ENCODE measurements at regions not wholly inside any gene's neighbourhood (a gene's known extent, or its start where the extent isn't known, plus 50 kb on each side); places are given as distances from the start of the nearest gene placed in this dataset.

DNA sequence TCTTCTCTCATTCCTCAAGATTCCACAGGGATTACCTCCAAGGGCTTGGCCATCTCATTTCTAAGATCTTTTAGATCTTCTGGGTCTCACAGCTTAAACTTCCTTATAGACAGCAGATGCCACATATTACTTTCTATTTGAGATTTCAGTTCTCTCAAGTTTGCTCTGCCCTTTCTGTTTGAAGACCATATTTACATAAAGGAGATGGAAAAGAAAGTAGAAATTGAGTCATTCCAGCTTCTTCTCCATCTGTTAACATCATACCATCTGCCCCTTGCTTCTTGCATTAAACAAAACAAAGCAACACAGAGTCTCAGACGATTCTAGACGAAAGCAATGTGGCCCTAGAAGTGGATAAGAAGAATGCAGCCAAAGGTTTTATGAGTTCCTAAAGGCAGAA, 203.4 kb downstream of the TTLL2 start:
- TF ChIP-seq HOXA7 (CRISPR knock-in tag; IDR thresholded peaks at IDR 0.05) (no peak), TP53 (CRISPR knock-in tag; IDR thresholded peaks at IDR 0.05) (no peak), RAD21 (conservative IDR thresholded peaks at IDR 0.05 in 1 of 2, IDR thresholded peaks at IDR 0.05 in 1 of 2) (no peak), ZNF302 (CRISPR knock-in tag; IDR thresholded peaks at IDR 0.05) (no peak), ZFP36 (IDR thresholded peaks at IDR 0.05; ENCODE audit: borderline replicate concordance, partially characterized antibody) (no peak), HDAC2 (IDR thresholded peaks at IDR 0.05) (no peak), RFX5 (IDR thresholded peaks at IDR 0.05) (no peak), HOXB13 (CRISPR knock-in tag; IDR thresholded peaks at IDR 0.05; ENCODE audit: low read depth) (no peak)
- TF ChIP-seq, protein P1, sequence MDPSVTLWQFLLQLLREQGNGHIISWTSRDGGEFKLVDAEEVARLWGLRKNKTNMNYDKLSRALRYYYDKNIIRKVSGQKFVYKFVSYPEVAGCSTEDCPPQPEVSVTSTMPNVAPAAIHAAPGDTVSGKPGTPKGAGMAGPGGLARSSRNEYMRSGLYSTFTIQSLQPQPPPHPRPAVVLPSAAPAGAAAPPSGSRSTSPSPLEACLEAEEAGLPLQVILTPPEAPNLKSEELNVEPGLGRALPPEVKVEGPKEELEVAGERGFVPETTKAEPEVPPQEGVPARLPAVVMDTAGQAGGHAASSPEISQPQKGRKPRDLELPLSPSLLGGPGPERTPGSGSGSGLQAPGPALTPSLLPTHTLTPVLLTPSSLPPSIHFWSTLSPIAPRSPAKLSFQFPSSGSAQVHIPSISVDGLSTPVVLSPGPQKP (IDR thresholded peaks at IDR 0.05; ENCODE audit: low read depth, low read length), result no peak
- TF ChIP-seq, protein P2, sequence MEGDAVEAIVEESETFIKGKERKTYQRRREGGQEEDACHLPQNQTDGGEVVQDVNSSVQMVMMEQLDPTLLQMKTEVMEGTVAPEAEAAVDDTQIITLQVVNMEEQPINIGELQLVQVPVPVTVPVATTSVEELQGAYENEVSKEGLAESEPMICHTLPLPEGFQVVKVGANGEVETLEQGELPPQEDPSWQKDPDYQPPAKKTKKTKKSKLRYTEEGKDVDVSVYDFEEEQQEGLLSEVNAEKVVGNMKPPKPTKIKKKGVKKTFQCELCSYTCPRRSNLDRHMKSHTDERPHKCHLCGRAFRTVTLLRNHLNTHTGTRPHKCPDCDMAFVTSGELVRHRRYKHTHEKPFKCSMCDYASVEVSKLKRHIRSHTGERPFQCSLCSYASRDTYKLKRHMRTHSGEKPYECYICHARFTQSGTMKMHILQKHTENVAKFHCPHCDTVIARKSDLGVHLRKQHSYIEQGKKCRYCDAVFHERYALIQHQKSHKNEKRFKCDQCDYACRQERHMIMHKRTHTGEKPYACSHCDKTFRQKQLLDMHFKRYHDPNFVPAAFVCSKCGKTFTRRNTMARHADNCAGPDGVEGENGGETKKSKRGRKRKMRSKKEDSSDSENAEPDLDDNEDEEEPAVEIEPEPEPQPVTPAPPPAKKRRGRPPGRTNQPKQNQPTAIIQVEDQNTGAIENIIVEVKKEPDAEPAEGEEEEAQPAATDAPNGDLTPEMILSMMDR (IDR thresholded peaks at IDR 0.05), result no peak
- TF ChIP-seq, protein P3, sequence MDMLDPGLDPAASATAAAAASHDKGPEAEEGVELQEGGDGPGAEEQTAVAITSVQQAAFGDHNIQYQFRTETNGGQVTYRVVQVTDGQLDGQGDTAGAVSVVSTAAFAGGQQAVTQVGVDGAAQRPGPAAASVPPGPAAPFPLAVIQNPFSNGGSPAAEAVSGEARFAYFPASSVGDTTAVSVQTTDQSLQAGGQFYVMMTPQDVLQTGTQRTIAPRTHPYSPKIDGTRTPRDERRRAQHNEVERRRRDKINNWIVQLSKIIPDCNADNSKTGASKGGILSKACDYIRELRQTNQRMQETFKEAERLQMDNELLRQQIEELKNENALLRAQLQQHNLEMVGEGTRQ (IDR thresholded peaks at IDR 0.05), result no peak
- TF ChIP-seq, protein P4, sequence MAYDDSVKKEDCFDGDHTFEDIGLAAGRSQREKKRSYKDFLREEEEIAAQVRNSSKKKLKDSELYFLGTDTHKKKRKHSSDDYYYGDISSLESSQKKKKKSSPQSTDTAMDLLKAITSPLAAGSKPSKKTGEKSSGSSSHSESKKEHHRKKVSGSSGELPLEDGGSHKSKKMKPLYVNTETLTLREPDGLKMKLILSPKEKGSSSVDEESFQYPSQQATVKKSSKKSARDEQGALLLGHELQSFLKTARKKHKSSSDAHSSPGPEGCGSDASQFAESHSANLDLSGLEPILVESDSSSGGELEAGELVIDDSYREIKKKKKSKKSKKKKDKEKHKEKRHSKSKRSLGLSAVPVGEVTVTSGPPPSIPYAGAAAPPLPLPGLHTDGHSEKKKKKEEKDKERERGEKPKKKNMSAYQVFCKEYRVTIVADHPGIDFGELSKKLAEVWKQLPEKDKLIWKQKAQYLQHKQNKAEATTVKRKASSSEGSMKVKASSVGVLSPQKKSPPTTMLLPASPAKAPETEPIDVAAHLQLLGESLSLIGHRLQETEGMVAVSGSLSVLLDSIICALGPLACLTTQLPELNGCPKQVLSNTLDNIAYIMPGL (CRISPR knock-in tag; IDR thresholded peaks at IDR 0.05; ENCODE audit: borderline replicate concordance), result no peak
- TF ChIP-seq, protein P5, sequence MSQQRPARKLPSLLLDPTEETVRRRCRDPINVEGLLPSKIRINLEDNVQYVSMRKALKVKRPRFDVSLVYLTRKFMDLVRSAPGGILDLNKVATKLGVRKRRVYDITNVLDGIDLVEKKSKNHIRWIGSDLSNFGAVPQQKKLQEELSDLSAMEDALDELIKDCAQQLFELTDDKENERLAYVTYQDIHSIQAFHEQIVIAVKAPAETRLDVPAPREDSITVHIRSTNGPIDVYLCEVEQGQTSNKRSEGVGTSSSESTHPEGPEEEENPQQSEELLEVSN (IDR thresholded peaks at IDR 0.05; ENCODE audit: borderline replicate concordance, low read depth), result no peak
- TF ChIP-seq, protein P6, sequence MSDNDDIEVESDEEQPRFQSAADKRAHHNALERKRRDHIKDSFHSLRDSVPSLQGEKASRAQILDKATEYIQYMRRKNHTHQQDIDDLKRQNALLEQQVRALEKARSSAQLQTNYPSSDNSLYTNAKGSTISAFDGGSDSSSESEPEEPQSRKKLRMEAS (IDR thresholded peaks at IDR 0.05), result no peak
- FAIRE-seq, result no peak
- ATAC-seq, result no peak
- 6% methylated on average over 2 of the region's 2 CpGs for WGBS (ENCODE audit: missing lambda C conversion rate)
- Histone ChIP-seq H3K4me2 (no peak overlapping the region), H3K9me3 (no peaks in the 10 kb centered on the region), H3K4me3 (no peak overlapping the region), H3K4me1 (no peaks in the 10 kb centered on the region), H3K27ac (no peak overlapping the region)
- POLR2A ChIA-PET, result no interaction called here
- CTCF ChIA-PET, result no interaction called here
- no peak for DNase-seq (ENCODE audit: low read depth in 1 of 2, low spot score in 1 of 2)

DNA sequence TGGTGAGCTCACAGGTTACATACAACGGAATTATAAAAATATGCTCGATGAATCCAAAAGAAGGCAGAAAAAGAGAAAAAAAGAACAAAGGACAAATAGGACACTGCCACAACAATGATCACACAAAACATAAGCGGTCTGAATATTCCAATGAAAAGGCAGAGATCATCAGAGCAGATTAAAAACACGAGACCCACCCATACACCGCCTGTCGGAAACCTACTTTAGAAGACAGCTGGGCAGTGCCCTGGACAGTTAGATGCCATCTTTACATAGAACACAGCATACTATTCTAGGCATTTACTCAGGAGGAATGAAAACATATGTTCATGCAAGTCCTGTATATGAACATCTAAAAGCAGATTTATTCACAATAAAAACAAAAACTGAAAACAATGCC, 204.1 kb downstream of the TTLL2 start:
- no peak for DNase-seq (ENCODE audit: low read depth in 1 of 2, low spot score in 1 of 2)
- TF ChIP-seq, protein P7, sequence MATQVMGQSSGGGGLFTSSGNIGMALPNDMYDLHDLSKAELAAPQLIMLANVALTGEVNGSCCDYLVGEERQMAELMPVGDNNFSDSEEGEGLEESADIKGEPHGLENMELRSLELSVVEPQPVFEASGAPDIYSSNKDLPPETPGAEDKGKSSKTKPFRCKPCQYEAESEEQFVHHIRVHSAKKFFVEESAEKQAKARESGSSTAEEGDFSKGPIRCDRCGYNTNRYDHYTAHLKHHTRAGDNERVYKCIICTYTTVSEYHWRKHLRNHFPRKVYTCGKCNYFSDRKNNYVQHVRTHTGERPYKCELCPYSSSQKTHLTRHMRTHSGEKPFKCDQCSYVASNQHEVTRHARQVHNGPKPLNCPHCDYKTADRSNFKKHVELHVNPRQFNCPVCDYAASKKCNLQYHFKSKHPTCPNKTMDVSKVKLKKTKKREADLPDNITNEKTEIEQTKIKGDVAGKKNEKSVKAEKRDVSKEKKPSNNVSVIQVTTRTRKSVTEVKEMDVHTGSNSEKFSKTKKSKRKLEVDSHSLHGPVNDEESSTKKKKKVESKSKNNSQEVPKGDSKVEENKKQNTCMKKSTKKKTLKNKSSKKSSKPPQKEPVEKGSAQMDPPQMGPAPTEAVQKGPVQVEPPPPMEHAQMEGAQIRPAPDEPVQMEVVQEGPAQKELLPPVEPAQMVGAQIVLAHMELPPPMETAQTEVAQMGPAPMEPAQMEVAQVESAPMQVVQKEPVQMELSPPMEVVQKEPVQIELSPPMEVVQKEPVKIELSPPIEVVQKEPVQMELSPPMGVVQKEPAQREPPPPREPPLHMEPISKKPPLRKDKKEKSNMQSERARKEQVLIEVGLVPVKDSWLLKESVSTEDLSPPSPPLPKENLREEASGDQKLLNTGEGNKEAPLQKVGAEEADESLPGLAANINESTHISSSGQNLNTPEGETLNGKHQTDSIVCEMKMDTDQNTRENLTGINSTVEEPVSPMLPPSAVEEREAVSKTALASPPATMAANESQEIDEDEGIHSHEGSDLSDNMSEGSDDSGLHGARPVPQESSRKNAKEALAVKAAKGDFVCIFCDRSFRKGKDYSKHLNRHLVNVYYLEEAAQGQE (IDR thresholded peaks at IDR 0.05), result no peak
- TF ChIP-seq BHLHE40 (IDR thresholded peaks at IDR 0.05; ENCODE audit: low read depth, low read length), result no peak
- WGBS (ENCODE audit: missing lambda C conversion rate), result 50% methylated on average over 6 of the region's 6 CpGs
- Histone ChIP-seq H3K9me3 (no peaks in the 10 kb centered on the region), H3K4me1 (no peaks in the 10 kb centered on the region), H3K4me3 (no peak overlapping the region), H3K4me2 (no peak overlapping the region), H3K27ac (no peak overlapping the region)
- no peak for ATAC-seq
- ChIA-PET POLR2A (no interaction called here), CTCF (no interaction called here)
- FAIRE-seq, result no peak

Data from A549 (cell line).